ENCODE measurements at regions not wholly inside any gene's neighbourhood (a gene's known extent, or its start where the extent isn't known, plus 50 kb on each side); places are given as distances from the start of the nearest gene placed in this dataset.

GRCh38 chr10:132124201-132124920, 58.6 kb downstream of the JAKMIP3 start:
- no peak for DNase-seq (ENCODE audit: low read depth, low spot score)
- CTCF ChIA-PET, result no interaction called here

GRCh38 chr10:132129431-132129830, 57.3 kb upstream of the DPYSL4 start:
- no peak for TF ChIP-seq CTCF (IDR thresholded peaks at IDR 0.05; ENCODE audit: low read depth, low read length)
- H3K9me3 ChIP-seq (ENCODE audit: control insufficient read depth, insufficient read depth, low read length), result peaks cover 8% of the 10 kb centered on the region; the same call in 1 of the 2 replicates
- H3K27me3 ChIP-seq (ENCODE audit: control insufficient read depth, insufficient read depth, low read length), result peaks cover 12% of the 10 kb centered on the region
- H3K4me3 ChIP-seq (ENCODE audit: low read depth, low read length), result no peak overlapping the region
- CTCF ChIA-PET, result interaction anchor here (3.7 kb wide), 1 partner anchor 13 kb away, joined by 13 read pairs; no protein-coding TSS in a partner anchor
- DNase-seq (ENCODE audit: low read depth, low spot score), result no peak
- no peak overlapping the region for H3K27ac ChIP-seq (ENCODE audit: low read depth, low read length)
- POLR2A ChIA-PET, result no interaction called here

More at GRCh38 chr10:132124201-132124920, 58.6 kb downstream of the JAKMIP3 start:
- H3K27me3 ChIP-seq (ENCODE audit: control insufficient read depth, insufficient read depth, low read length), result no peaks in the 10 kb centered on the region
- H3K9me3 ChIP-seq (ENCODE audit: control insufficient read depth, insufficient read depth, low read length), result no peaks in the 10 kb centered on the region; the same call in 1 of the 2 replicates
- TF ChIP-seq CTCF (IDR thresholded peaks at IDR 0.05; ENCODE audit: low read depth, low read length), result no peak
- POLR2A ChIA-PET, result no interaction called here
- H3K27ac ChIP-seq (ENCODE audit: low read depth, low read length), result no peak overlapping the region
- H3K4me3 ChIP-seq (ENCODE audit: low read depth, low read length), result no peak overlapping the region

GRCh38 chr10:132130286-132131265, 56.2 kb upstream of the DPYSL4 start:
- H3K27me3 ChIP-seq (ENCODE audit: control insufficient read depth, insufficient read depth, low read length), result peaks cover 12% of the 10 kb centered on the region
- ChIA-PET CTCF (interaction anchor here (3.7 kb wide), 1 partner anchor 12 kb away, joined by 13 read pairs; no protein-coding TSS in a partner anchor), POLR2A (no interaction called here)
- no peak overlapping the region for H3K4me3 ChIP-seq (ENCODE audit: low read depth, low read length)
- no peak overlapping the region for H3K27ac ChIP-seq (ENCODE audit: low read depth, low read length)
- DNase-seq (ENCODE audit: low read depth, low spot score), result no peak
- TF ChIP-seq CTCF (IDR thresholded peaks at IDR 0.05; ENCODE audit: low read depth, low read length), result no peak
- H3K9me3 ChIP-seq (ENCODE audit: control insufficient read depth, insufficient read depth, low read length), result peaks cover 14% of the 10 kb centered on the region; the same call in 1 of the 2 replicates

- Histone ChIP-seq H3K27me3 (ENCODE audit: control insufficient read depth, insufficient read depth, low read length) (peaks cover 12% of the 10 kb centered on the region), H3K4me3 (ENCODE audit: low read depth, low read length) (no peak overlapping the region), H3K9me3 (ENCODE audit: control insufficient read depth, insufficient read depth, low read length) (peaks cover 14% of the 10 kb centered on the region; the same call in 1 of the 2 replicates), H3K27ac (ENCODE audit: low read depth, low read length) (no peak overlapping the region)
- CTCF ChIA-PET, result interaction anchor here (3.7 kb wide), 1 partner anchor 10 kb away, joined by 13 read pairs; no protein-coding TSS in a partner anchor
- TF ChIP-seq CTCF (IDR thresholded peaks at IDR 0.05; ENCODE audit: low read depth, low read length), result no peak
- POLR2A ChIA-PET, result no interaction called here
- DNase-seq (ENCODE audit: low read depth, low spot score), result no peak
Observed at GRCh38 chr10:132131581-132132420, 54.9 kb upstream of the DPYSL4 start.

All from AG04450 (cell line).